ENCODE measurements at regions not wholly inside any gene's neighbourhood (a gene's known extent, or its start where the extent isn't known, plus 50 kb on each side); places are given as distances from the start of the nearest gene placed in this dataset.

DNA sequence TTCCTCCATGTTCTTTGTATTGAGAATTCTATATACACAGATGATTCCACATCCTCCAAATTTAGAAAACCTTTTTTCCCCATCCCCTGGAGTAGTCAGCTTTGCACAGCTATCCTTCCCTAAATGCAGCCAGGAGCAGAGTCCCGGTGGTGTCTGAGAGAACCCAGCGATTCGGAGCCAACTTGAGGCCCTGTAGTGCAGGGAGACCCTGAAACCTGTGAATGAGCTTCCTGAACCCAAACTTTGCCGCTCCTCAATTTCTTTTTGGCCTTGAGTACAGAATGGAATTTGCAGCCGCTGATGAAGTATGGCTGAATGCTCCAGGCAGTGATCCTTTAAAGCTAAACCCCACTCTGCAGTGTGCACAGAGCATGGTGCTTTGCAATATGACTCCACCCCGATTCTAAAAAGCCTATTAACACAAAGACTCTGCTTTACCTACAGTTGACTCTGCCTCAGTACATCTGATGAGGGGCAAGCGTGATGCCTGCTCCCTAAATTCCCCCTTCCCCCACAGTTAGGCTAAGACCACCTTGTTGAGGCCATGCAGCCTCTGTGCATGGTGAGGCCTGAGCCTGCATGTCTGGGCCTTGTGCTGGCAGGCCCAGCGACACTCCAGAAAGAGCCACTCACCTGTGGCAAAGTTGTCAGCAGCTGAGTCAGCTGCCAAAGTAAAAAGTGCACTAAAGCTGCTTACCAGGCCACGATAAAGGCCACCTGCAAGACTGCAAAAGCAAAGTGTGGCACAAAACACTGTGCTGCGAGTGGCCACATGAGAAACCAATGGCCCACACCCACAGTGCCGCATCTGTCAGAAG, 82.1 kb downstream of the PLEKHG1 start:
- TF ChIP-seq, protein P1, sequence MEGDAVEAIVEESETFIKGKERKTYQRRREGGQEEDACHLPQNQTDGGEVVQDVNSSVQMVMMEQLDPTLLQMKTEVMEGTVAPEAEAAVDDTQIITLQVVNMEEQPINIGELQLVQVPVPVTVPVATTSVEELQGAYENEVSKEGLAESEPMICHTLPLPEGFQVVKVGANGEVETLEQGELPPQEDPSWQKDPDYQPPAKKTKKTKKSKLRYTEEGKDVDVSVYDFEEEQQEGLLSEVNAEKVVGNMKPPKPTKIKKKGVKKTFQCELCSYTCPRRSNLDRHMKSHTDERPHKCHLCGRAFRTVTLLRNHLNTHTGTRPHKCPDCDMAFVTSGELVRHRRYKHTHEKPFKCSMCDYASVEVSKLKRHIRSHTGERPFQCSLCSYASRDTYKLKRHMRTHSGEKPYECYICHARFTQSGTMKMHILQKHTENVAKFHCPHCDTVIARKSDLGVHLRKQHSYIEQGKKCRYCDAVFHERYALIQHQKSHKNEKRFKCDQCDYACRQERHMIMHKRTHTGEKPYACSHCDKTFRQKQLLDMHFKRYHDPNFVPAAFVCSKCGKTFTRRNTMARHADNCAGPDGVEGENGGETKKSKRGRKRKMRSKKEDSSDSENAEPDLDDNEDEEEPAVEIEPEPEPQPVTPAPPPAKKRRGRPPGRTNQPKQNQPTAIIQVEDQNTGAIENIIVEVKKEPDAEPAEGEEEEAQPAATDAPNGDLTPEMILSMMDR (IDR thresholded peaks at IDR 0.05; ENCODE audit: low read length) = no peak
- TF ChIP-seq EZH2 (IDR thresholded peaks at IDR 0.05; ENCODE audit: borderline replicate concordance, low read length) = no peak
